ENCODE measurements at regions not wholly inside any gene's neighbourhood (a gene's known extent, or its start where the extent isn't known, plus 50 kb on each side); places are given as distances from the start of the nearest gene placed in this dataset.

DNA sequence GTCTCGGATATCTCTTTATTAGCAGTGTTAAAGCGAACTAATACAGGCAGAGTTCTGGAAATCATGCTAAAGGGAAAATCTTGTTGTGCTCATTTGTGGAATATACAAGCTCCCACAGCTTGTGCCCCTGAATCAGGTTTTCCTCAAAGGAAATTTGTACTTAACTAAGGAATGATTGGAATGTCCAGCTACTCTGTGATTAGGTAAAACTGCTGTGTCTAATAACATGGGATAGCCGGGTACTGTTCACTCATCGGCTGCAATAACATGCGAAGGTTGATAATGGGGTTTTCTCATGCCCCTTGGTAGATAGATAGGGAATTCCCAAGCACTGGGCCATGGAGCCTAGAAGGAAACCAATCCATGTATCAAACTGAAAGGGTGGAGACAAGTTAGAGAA is 306.7 kb downstream of the NR2F1-AS1 start:
- TF ChIP-seq POLR2AphosphoS5 (IDR thresholded peaks at IDR 0.05; ENCODE audit: low read depth) (no peak), GABPA (IDR thresholded peaks at IDR 0.05; ENCODE audit: low read depth) (no peak)
- TF ChIP-seq, protein P1, sequence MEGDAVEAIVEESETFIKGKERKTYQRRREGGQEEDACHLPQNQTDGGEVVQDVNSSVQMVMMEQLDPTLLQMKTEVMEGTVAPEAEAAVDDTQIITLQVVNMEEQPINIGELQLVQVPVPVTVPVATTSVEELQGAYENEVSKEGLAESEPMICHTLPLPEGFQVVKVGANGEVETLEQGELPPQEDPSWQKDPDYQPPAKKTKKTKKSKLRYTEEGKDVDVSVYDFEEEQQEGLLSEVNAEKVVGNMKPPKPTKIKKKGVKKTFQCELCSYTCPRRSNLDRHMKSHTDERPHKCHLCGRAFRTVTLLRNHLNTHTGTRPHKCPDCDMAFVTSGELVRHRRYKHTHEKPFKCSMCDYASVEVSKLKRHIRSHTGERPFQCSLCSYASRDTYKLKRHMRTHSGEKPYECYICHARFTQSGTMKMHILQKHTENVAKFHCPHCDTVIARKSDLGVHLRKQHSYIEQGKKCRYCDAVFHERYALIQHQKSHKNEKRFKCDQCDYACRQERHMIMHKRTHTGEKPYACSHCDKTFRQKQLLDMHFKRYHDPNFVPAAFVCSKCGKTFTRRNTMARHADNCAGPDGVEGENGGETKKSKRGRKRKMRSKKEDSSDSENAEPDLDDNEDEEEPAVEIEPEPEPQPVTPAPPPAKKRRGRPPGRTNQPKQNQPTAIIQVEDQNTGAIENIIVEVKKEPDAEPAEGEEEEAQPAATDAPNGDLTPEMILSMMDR (IDR thresholded peaks at IDR 0.05; ENCODE audit: insufficient read depth, low read length): no peak
- TF ChIP-seq, protein P2, sequence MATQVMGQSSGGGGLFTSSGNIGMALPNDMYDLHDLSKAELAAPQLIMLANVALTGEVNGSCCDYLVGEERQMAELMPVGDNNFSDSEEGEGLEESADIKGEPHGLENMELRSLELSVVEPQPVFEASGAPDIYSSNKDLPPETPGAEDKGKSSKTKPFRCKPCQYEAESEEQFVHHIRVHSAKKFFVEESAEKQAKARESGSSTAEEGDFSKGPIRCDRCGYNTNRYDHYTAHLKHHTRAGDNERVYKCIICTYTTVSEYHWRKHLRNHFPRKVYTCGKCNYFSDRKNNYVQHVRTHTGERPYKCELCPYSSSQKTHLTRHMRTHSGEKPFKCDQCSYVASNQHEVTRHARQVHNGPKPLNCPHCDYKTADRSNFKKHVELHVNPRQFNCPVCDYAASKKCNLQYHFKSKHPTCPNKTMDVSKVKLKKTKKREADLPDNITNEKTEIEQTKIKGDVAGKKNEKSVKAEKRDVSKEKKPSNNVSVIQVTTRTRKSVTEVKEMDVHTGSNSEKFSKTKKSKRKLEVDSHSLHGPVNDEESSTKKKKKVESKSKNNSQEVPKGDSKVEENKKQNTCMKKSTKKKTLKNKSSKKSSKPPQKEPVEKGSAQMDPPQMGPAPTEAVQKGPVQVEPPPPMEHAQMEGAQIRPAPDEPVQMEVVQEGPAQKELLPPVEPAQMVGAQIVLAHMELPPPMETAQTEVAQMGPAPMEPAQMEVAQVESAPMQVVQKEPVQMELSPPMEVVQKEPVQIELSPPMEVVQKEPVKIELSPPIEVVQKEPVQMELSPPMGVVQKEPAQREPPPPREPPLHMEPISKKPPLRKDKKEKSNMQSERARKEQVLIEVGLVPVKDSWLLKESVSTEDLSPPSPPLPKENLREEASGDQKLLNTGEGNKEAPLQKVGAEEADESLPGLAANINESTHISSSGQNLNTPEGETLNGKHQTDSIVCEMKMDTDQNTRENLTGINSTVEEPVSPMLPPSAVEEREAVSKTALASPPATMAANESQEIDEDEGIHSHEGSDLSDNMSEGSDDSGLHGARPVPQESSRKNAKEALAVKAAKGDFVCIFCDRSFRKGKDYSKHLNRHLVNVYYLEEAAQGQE (IDR thresholded peaks at IDR 0.05; ENCODE audit: insufficient replicate concordance, low read depth): no peak

All from HL-60 (cell line).